GM19467 (cell line): ENCODE measurements at regions not wholly inside any gene's neighbourhood (a gene's known extent, or its start where the extent isn't known, plus 50 kb on each side); places are given as distances from the start of the nearest gene placed in this dataset.

Experiments used
- ATAC-seq: cut with Tn5 transposase; IDR thresholded peaks from one replicate; pipeline ENCODE4 v1.9.1; 2021; ENCODE audit warnings: mild to moderate bottlenecking, moderate library complexity; ENCODE audit not compliant: unreplicated experiment

- no peak for ATAC-seq
These were observed 64.8 kb downstream of the CDCA7 start for GRCh38 chr2:173419506-173419905.

- no peak for ATAC-seq
These were observed 70.2 kb downstream of the CDCA7 start for GRCh38 chr2:173424886-173425285.

GRCh38 chr2:173427887-173428668 is 73.4 kb downstream of the CDCA7 start:
- ATAC-seq, result no peak

- ATAC-seq, result no peak
These were observed 76.5 kb downstream of the CDCA7 start for GRCh38 chr2:173431191-173431590.

- ATAC-seq, result no peak
These were observed 77.5 kb downstream of the CDCA7 start for GRCh38 chr2:173432049-173432754.

GRCh38 chr2:173434762-173435569 is 80.3 kb downstream of the CDCA7 start:
- ATAC-seq, result no peak

- ATAC-seq, result no peak
These were observed 80.9 kb downstream of the CDCA7 start for GRCh38 chr2:173435574-173435973.

- no peak for ATAC-seq
These were observed 81.4 kb downstream of the CDCA7 start for GRCh38 chr2:173436088-173436487.

GRCh38 chr2:173441222-173441621 is 86.5 kb downstream of the CDCA7 start:
- no peak for ATAC-seq

- ATAC-seq, result no peak
These were observed 87.9 kb downstream of the CDCA7 start for GRCh38 chr2:173442542-173442941.

GRCh38 chr2:173446722-173447121 is 92.0 kb downstream of the CDCA7 start:
- ATAC-seq, result no peak

GRCh38 chr2:173448938-173449471 is 94.3 kb downstream of the CDCA7 start:
- peak; percentile 83 for ATAC-seq

- no peak for ATAC-seq
These were observed 96.4 kb downstream of the CDCA7 start for GRCh38 chr2:173451118-173451517.

- no peak for ATAC-seq
These were observed 97.3 kb downstream of the CDCA7 start for GRCh38 chr2:173451941-173452340.

- no peak for ATAC-seq
These were observed 97.7 kb downstream of the CDCA7 start for GRCh38 chr2:173452416-173452815.

GRCh38 chr2:173456960-173457359 is 102.3 kb downstream of the CDCA7 start:
- no peak for ATAC-seq

GRCh38 chr2:173457366-173457765 is 102.7 kb downstream of the CDCA7 start:
- no peak for ATAC-seq

GRCh38 chr2:173458991-173459780 is 104.5 kb downstream of the CDCA7 start:
- ATAC-seq, result no peak

GRCh38 chr2:173462892-173463840 is 108.5 kb downstream of the CDCA7 start:
- ATAC-seq, result no peak
